ENCODE measurements at regions not wholly inside any gene's neighbourhood (a gene's known extent, or its start where the extent isn't known, plus 50 kb on each side); places are given as distances from the start of the nearest gene placed in this dataset.

DNA sequence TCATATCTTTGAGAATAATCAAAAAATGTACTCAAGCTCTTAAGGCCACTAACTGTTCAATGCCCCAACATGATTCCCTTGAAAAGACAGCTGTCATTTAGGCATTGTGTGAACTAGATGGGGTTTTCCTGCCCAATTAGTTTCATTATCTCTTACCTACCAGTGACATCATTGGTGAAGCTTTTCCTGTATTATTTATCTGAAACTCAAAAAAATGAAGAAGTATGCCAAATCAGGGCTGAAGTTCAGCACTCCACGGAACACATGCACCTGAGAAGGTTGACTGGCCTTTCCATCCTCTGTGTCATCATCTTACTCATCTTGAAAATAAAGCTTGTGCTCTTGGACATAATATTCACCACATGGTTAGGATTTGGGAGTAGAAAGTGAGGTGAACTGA is 126.4 kb downstream of the TXNL1 start:
- TF ChIP-seq POLR2A (IDR thresholded peaks at IDR 0.05), result no peak
- no peak for TF ChIP-seq CTCF (IDR thresholded peaks at IDR 0.05)

All from prostate gland (tissue), 2 donors.